NOMO-1 treated with DMSO at 0.1 percent for 48 hours (cell line): ENCODE measurements at regions not wholly inside any gene's neighbourhood (a gene's known extent, or its start where the extent isn't known, plus 50 kb on each side); places are given as distances from the start of the nearest gene placed in this dataset.
"Not testable (repeated sequence)": the region's sequence is repeated elsewhere in the genome, so short reads cannot be mapped to it uniquely, and the experiment has no call there.

Source experiments
- DNase-seq: peaks from one replicate; lab custom pipeline; 2025; ENCODE audit not compliant: unreplicated experiment; lab: John Stamatoyannopoulos, UW

DNA sequence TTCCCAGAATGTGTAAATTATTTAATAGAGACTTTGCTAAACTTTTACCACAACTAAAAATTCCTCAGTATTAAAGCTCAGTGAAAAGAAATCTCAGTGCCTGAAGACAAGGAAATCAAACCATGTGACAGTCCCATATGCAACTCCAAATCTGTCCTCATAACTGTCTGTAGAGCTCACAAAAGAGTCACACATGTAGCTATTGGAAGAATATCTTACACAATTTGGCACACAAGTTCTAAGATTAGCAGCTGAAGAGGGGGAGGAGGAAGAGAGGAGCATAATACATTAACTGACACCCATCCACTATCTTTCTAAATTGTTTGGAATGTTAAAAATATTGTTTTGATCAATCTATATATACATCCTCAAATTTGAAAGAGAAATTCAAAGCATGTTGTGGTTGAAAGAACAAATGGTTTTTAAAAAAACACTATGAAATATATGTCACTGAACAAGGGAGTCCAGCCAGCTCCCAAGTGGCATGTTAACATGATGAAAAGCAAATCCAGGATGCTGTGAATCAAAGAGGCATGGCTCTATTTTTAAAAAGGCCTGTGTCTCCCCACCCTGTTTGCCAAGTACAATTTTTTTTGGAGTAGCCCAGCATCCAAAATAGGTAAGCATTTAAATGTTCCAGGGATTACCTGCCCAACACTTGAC is 126.3 kb upstream of the NANOGP8 start:
- DNase-seq = no peak

DNA sequence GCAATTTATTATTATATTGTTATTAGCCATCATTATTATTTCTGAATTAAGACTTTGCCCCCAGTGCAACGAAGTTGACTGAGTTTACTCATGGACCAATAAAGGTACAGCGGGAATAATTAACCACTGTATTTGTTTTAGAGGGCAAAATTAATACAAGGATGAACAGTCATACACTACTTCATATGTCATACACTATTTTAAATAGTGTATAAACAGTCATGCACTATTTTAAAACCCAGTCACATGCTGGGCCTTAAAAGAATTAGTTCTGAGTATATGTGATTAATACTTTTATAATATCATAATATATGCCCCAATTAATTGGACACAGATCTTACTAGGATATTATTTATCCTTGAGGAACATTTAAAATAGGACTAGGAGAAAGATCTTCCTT is 125.3 kb upstream of the NANOGP8 start:
- no peak for DNase-seq

DNA sequence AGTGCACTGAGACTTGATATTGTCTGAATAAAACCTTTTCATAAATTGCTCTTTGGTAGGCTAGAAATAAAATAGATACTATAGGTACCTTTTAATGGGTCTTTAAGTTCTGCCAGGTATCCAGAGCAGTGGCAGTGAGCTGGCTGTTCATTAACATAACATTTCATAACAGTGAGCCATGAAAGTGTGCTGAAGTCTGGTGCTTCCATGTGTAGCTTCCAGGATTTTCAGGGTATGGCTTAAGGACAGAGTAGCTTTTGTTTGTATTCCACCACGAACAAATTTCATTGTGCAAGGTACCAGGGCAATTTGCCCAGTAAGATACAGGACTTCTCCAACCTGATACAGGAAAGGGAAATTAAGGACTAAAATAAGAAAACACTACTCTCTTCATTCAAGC is 124.7 kb upstream of the NANOGP8 start:
- DNase-seq = no peak

DNA sequence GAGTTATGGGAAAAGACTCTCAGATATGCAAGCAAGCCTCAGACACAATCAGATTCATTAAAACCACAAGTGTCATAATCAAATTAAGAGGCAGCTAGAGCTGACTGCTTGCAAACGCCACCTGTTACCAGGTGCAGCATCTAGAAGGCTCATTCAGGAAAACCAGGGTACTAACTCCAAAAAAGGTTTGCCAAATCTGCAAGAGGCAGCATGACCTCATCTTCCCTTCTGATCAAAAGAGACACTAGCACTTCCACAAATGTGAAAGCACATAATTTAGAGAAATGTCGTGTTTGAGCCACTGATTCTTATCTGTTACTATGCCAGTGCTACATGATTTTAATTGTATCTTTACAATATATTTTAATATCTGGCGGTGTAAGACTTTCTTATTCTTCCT is 123.3 kb upstream of the NANOGP8 start:
- DNase-seq = no peak

DNA sequence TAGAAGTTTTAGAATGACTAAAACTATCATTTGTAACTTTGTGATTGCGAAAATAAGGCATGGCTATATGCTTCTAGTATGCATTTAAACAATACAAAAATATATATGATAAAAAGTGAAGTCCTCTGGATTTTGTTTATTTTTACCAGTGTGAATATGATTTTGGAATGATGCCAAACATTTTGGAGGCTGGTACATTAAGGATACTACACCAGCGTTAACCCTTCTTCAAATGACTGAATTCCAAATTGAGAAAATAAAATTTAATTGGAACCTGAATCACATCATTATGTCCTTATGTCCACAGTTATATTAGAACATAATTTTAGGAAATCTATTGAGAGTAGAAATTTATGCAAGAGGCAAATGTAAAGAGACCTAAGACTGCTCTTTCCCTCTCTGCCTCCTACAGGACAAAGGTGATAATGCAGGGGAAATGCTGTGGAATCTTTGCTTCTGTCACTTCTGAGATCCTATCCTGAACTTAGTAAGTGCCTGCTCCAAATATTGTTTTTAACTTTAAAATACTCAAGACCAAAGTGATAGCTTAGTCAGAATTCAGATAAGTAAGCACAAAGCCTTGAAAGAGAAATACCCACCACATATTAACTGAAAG is 121.1 kb upstream of the NANOGP8 start:
- no peak for DNase-seq

DNA sequence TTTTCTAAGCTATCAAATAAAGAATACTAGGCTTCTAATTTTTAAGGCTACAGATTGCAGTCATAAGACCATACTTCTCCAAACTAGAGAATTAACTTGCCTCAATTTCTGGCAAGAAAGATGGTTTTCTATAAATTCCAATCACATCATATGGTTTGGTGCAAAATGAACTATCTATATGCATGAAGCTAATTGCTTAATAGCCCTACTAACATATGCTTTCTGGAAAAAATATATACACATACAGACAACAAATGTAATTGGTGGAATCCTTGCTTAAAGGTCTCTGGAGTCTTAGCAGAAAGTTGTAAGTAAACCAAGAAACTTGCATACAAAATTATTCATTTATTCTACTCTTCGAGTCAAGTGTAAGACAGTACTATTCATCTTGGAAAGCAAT is 113.1 kb upstream of the NANOGP8 start:
- DNase-seq = no peak

DNA sequence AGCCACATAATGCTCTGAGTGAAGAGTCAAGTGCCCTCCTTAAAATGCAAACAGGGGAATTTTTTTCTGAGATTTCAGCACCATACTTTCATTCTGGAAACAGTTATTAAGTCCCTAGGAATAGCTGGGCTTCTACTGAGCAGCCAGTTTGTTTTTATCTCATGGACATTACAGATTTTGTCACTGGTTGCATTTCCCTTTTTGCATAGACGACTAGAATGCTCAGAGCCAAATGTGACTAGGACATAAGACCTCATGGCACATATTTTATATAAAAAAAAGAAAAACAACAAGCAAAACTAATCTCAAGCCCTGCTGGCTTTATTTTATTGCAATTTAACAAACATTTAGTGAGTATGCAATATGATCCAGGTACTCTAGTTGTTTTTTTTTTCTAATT is 112.7 kb upstream of the NANOGP8 start:
- DNase-seq = no peak

DNA sequence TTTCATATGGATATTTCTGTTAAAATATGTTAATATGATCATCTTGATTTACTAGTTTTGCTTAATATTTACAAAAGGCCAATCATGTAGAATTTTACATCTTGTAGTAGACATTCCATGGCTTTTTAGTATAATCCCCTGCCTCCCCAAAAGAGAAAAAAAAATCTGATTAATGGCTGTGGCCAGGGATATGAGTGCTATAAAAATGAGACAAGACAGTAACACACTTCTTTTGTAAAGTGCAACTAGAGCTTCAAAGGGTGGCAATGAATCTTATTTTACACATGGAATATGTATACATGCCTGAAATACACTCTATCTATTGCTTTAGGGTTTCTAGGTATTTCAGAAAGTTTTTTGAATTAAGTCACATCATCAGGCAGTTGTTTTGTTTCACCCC is 112.2 kb upstream of the NANOGP8 start:
- no peak for DNase-seq

DNA sequence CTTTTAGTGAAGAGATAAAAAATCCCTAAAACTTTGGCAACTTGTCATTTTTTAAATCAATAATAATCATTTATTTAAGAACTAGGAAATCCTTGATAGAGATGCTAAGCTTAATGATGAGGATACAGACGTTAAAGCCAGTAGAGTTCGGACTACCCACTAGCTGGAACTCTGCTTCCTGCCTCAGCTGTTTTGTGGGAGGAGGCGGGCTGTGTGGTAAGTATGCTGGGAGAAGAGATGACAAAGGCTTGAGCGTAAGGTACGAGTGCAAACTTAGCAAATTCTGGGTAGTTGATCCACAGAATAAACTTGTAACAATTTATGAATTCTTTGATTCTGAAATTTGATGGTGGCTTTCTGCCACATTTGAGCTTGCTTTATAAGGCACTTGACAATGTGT is 111.2 kb upstream of the NANOGP8 start:
- DNase-seq = no peak

DNA sequence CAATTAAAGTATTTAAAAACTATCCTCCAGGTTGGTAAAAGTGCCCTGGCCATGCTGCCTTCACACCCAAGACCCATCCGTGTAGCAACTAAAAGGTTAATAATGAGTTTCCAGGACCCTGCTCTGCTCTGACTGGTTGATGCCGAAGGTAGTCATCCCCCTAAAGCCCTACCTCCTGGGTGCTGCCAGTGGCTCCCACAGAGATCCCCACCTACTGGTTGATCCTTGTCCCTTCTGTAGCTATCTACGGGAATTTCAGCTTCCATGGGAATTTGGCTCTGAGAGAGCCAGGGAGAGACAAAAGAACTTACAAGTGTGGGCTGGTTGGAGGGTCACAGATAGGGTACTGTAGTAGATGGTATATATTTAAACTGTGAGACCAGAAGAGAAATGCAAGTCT is 110.6 kb upstream of the NANOGP8 start:
- no peak for DNase-seq

DNA sequence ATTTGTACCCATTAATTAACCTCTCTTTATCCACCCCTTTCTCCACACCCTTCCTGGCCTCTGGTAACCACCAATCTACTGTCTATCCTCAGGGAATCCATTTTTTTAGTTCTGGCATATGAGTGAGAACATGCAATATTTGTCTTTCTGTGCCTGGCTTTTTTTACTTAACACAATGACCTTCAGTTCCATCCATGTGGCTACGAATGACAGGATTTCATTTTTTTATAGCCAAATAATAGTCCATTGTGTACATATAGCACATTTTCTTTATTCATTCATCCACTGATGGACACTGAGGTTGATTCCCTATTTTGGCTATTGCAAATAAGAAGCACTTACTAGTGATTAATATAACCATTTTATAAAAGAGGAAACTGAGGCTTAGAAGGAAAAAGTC is 109.9 kb upstream of the NANOGP8 start:
- no peak for DNase-seq

DNA sequence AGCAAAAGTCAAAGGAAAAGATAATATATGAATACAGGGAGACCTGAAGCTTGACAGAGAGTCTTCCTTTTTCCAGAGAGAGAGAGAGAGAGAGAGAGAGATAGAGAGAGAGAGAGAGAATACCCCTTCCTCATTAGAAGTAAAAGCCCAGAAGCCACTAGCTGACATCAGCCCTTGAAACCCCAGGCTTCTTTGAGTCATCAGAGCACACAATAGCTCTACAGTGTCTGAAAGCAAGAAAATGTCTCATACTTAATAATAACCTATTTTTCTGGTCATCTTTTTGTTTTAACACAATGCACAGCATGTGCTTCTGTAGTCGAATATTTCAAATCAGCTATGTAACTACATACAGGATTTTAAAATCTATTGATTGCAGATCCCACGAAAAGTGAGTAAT is 109.2 kb upstream of the NANOGP8 start:
- DNase-seq = no peak

DNA sequence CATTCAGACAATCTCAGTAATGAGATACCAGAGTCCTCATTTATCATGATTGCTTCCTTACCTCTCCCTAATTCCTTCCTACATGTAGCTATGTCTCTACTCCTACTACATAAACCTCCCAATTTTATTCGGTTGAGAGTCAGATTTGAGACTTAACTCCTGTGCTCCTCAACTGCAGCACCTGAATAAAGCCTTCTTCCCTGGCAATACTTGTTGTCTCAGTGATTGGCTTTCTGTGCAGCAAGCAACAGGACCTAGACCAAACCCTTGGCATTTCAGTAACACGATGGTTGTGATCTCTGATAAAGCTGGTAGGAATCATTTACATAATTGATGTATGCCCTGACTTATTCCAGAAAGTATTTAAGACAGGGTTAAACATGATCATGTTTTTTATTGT is 106.7 kb upstream of the NANOGP8 start:
- DNase-seq = no peak

DNA sequence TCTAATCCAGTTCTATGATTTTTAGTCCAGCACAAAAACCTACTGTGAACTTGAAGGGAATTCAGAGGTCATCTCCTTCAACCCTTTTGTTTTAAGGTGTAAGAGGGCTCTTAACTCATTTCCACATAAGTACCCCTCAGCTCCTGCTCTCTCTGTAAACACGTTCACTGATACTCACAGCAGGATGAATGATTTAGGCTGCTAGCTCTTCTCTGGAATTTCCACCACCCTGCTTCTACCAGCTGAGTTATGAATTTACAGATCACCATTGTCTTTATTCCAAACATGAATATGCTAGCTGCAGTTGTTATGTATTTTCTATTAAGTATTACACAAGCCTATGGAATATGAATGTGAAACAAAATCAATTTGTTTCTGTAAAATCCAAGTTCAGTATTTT is 101.3 kb upstream of the NANOGP8 start:
- DNase-seq = no peak

DNA sequence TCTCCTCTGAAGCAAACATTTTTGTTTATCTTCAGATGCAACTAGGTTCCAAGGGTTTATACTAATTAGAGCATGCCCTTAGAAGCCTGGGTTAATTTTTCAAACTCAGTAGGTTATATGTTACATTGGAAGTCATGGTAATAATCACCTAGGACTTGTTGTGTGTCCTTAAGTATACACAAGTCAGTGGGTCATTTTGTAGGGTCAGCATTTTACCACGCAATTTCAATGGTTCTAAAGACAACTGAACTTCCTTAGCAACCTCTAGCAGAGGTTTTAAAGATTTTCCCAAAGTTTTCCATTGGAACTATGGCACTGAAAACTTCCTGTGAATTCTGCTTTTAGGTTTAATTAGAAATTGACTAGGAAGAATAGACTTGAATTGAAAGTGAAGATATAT is 99.6 kb upstream of the NANOGP8 start:
- DNase-seq = no peak

DNA sequence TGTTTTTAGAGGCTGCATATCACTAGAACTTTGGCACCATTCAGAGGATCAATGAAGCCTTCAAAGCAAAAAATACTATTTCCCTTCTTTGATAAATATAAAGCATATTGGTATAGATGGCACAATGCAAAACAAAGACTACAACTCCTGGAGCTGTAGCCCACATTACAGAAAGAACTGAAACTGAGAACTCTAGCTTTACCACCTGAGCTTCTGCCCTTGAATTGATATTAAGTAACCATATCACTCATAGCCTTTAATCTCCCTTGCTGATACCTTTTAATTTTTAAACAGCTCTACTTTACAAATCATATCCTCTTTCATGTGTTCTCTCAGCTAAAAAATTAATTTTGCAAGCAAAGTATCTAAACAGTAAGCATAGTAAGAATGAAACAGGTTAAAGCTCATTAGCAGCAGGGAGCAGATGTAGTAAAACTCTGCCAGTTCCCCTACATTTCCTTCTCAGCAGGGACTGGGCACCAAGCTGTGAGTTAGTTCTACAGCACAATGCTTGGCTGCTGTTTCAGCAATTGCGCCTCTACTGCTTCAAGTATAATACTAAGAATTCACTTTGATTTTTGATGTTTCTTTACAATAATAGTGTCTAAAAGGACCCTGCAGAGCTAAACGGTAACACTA is 97.9 kb upstream of the NANOGP8 start:
- DNase-seq = no peak

DNA sequence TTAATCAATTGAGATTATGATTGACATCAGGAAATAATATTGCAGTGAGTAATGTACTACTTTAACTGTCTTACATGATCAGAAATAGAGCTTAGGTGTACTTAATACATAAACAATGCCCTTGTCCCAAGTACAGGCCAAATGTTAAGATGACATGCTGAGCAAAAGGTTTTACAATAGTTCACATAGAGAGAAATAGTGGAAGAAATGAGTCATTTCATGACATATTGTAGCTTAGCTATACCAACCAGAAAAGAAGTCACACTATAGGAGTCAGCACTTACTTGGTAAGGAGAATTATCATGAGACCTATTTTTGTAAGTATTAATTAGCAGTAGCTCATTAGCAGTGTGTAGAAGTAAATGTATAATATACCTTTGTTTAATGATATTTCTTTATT is 96.4 kb upstream of the NANOGP8 start:
- no peak for DNase-seq

DNA sequence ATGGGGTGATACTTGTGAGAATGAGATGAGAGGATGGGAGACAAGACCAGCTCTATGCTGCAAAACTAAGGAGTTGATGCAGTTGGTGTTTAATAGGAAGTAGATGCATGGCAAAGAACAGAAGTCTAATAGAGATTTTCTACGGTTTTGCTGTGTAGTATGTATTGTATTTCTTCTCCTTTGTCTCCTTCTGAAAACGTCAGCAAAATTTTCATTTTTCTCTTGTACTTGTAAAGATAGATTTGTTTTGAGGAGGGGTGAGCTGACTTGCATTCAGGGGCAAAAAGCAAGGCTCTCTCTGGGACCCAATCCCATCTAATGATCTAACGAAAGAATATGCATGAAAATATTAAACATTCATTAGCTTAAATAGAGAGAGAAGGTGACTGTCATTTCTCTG is 94.6 kb upstream of the NANOGP8 start:
- DNase-seq = no peak

DNA sequence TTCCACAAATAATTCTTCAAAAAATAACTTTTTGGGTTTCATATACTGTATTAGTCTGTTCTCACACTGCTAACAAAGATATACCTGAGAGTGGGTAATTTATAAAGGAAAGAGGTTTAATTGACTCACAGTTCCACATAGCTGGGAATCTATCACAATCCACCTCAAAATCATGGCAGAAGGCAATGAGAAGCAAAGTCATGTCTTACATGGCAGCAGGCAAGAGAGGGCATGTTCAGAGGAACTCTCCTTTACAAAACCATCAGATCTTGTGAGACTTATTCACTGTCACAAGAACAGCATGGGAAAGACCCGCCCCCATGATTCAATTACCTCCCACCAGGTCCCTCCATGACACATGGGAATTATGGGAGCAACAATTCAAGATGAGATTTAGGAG is 93.1 kb upstream of the NANOGP8 start:
- not testable (repeated sequence) for DNase-seq

DNA sequence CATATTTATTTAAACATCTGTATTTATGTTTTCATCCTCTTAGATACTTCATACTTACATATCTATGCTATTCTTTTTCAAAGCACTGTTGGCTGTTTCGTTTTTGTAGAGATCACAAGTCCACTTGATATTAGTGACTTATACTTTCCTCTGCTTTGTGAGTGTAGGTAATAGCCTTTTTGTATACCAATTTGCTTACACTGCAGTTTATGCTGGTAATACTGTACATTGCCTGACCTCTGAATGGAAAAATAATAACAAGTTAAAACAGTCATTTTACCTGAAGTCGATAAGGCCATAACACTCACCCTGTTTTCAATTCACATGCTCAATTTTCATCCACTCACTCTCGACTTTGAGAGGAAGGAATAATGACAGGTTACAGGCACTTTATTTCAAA is 89.9 kb upstream of the NANOGP8 start:
- DNase-seq = no peak

DNA sequence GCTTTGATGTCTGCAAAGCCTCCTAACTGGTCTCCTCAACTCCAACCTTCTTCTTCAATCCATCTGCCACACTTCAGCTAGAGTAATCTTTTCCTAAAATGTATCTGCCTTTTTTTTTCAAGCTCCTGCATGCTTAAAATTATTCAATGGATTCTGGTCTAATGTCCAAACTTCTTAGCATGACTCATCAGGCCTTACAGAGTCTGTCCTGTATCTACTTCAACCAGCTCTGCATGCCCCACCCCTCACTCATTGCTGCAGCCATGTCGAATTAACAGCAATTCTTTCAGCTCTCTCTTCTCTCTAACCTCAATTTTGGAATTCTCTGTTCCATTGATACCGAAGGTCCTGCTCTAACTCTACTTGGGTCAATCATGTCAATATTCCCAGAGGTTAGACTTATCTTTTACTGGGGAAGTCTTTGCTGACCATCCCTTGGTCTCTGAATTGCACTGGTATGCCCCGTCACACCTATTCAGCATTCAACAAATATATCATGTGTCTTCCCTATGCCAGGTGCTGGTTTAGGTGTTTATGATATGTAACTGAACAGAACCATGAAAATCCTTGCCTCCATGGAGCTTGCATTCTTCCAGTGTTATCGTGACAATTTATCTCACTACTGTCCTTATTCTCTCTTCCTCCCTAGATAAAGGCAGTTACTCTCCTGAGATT is 88.5 kb upstream of the NANOGP8 start:
- DNase-seq = no peak

DNA sequence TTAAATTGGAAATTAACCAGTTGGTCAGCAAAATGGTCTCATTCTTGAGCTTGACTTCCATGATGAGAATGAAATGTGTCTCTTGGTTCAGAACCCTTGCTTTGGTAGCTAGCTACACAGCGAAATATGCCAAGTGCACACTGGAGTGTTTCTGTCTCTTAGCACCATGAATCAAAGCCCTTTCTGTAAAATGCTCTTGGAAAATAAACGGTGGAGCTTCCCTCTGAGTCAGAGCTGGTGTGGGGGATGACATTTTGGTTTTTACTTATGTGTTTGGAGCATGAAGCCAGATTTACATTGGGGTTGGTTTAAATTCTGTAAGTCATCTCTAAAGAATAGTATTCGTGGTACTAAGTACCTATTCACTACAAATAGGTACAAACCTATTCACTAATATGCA is 85.1 kb upstream of the NANOGP8 start:
- DNase-seq = no peak
